ENCODE measurements at regions not wholly inside any gene's neighbourhood (a gene's known extent, or its start where the extent isn't known, plus 50 kb on each side); places are given as distances from the start of the nearest gene placed in this dataset.

DNA sequence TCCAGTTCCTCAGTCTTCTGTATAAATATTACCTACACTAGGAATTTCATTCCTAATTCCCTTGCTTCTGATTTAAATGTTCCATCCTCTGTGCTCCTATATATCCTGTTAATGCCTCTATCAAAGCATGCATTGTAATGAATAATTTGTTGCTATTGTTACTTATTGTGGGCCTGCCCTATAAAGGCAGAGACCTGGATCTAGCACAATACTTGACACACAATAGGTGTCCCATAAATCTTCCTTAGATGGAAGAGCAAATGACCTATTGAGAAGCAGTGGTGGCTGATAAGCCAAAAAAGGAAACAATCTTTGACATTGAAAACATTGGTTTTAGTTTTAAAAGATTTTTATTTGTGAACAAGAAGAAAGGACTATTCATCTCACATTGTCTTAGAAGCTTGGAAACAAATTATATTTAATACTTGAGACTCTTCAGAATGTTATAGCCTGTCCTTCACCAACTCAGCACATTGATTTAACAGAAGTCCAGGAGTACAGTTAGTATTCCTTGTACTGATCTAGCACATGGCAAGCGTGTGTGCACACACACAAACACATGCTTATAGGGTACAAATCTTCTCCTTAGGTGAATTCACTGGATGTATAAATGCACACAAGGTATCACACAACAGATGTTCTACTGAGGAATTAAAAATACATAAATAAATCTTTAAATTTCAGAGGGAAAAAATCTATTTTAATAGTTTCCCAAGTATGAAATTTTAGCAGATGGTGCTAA, 135.9 kb downstream of the DUSP6 start:
- no peak for TF ChIP-seq EP300 (IDR thresholded peaks at IDR 0.05)
- TF ChIP-seq, protein P1, sequence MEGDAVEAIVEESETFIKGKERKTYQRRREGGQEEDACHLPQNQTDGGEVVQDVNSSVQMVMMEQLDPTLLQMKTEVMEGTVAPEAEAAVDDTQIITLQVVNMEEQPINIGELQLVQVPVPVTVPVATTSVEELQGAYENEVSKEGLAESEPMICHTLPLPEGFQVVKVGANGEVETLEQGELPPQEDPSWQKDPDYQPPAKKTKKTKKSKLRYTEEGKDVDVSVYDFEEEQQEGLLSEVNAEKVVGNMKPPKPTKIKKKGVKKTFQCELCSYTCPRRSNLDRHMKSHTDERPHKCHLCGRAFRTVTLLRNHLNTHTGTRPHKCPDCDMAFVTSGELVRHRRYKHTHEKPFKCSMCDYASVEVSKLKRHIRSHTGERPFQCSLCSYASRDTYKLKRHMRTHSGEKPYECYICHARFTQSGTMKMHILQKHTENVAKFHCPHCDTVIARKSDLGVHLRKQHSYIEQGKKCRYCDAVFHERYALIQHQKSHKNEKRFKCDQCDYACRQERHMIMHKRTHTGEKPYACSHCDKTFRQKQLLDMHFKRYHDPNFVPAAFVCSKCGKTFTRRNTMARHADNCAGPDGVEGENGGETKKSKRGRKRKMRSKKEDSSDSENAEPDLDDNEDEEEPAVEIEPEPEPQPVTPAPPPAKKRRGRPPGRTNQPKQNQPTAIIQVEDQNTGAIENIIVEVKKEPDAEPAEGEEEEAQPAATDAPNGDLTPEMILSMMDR (IDR thresholded peaks at IDR 0.05): no peak

All from ovary (tissue), 3 donors.